Fibroblast of pulmonary artery (primary cell): ENCODE measurements at regions not wholly inside any gene's neighbourhood (a gene's known extent, or its start where the extent isn't known, plus 50 kb on each side); places are given as distances from the start of the nearest gene placed in this dataset.

ENCODE experiments used
- DNase-seq: peaks from one replicate; pipeline ENCODE4 v3.0.0-alpha.2; 2010; ENCODE audit warnings: low read depth
- H3K4me3 ChIP-seq: replicated peaks from 2 replicates; pipeline ENCODE4 v1.5.1; 2011; ENCODE audit warnings: low read depth, mild to moderate bottlenecking, control low read depth, low read length, moderate library complexity
- CTCF ChIP-seq: IDR thresholded peaks from 2 replicates; pipeline ENCODE4 v1.5.1; 2011; ENCODE audit warnings: mild to moderate bottlenecking, control low read depth, low read length, inconsistent platforms; ENCODE audit errors: missing control alignments

- no peak for DNase-seq
- TF ChIP-seq CTCF: no peak
Observed at GRCh38 chr16:62709794-62710193, 673.6 kb upstream of the CDH8 start.

GRCh38 chr16:62701426-62701825 lies 665.2 kb upstream of the CDH8 start:
- no peak for DNase-seq
- no peak for TF ChIP-seq CTCF
- H3K4me3 ChIP-seq: no peak overlapping the region

More at GRCh38 chr16:62709794-62710193, 673.6 kb upstream of the CDH8 start:
- H3K4me3 ChIP-seq: no peak overlapping the region

- no peak overlapping the region for H3K4me3 ChIP-seq
- no peak for DNase-seq
- TF ChIP-seq CTCF: no peak
Observed at GRCh38 chr16:62700426-62701294, 664.4 kb upstream of the CDH8 start.

GRCh38 chr16:62692685-62693084 lies 656.4 kb upstream of the CDH8 start:
- no peak for TF ChIP-seq CTCF
- no peak for DNase-seq

GRCh38 chr16:62681819-62682218 lies 645.6 kb upstream of the CDH8 start:
- H3K4me3 ChIP-seq: no peak overlapping the region
- TF ChIP-seq CTCF: no peak
- DNase-seq: no peak

More at GRCh38 chr16:62692685-62693084, 656.4 kb upstream of the CDH8 start:
- no peak overlapping the region for H3K4me3 ChIP-seq

GRCh38 chr16:62678796-62679195 lies 642.6 kb upstream of the CDH8 start:
- no peak for DNase-seq
- no peak for TF ChIP-seq CTCF
- no peak overlapping the region for H3K4me3 ChIP-seq

GRCh38 chr16:62676306-62676705 lies 640.1 kb upstream of the CDH8 start:
- DNase-seq: no peak
- no peak overlapping the region for H3K4me3 ChIP-seq
- no peak for TF ChIP-seq CTCF
